Sigmoid colon (tissue), 4 donors: ENCODE measurements at regions not wholly inside any gene's neighbourhood (a gene's known extent, or its start where the extent isn't known, plus 50 kb on each side); places are given as distances from the start of the nearest gene placed in this dataset.

Experiments used
- CTCF ChIP-seq, 4 experiments: fragments of 450-650 bp in 3 of 4; fragments of 200-600 bp in 1 of 4; IDR thresholded peaks; one replicate each; pipeline ENCODE4 v1.5.1; 2016 to 2019; ENCODE audit warnings: antibody characterized with exemption in 4 of 4, mild to moderate bottlenecking in 3 of 4, moderate library complexity in 2 of 4
- POLR2A ChIP-seq, 2 donors: fragments of 450-650 bp; IDR thresholded peaks; one replicate each; pipeline ENCODE4 v1.6.1; 2016; ENCODE audit warnings: antibody characterized with exemption in 2 of 2, mild to moderate bottlenecking in 2 of 2, moderate library complexity in 2 of 2
- POLR2AphosphoS5 ChIP-seq, 4 donors: sonication (generic); formaldehyde crosslinking; IDR thresholded peaks; one replicate each; pipeline ENCODE4 v1.6.1; 2017; ENCODE audit warnings: antibody characterized with exemption in 4 of 4

GRCh38 chr1:4506591-4506990 is 147.8 kb upstream of the AJAP1 start:
- TF ChIP-seq POLR2A (IDR thresholded peaks at IDR 0.05), result no peak
- TF ChIP-seq CTCF (IDR thresholded peaks at IDR 0.05), result no peak
- no peak for TF ChIP-seq POLR2AphosphoS5 (IDR thresholded peaks at IDR 0.05)
